ENCODE measurements at regions not wholly inside any gene's neighbourhood (a gene's known extent, or its start where the extent isn't known, plus 50 kb on each side); places are given as distances from the start of the nearest gene placed in this dataset.

- CTCF ChIA-PET, result no interaction called here
- intact Hi-C loops (cut with micrococcal nuclease; ENCODE audit: unreplicated experiment), result no loop called here
- TF ChIP-seq EZH2 (IDR thresholded peaks at IDR 0.05; ENCODE audit: borderline replicate concordance, low read depth, low read length, poor library complexity, severe bottlenecking), result no peak
- TF ChIP-seq, protein P1, sequence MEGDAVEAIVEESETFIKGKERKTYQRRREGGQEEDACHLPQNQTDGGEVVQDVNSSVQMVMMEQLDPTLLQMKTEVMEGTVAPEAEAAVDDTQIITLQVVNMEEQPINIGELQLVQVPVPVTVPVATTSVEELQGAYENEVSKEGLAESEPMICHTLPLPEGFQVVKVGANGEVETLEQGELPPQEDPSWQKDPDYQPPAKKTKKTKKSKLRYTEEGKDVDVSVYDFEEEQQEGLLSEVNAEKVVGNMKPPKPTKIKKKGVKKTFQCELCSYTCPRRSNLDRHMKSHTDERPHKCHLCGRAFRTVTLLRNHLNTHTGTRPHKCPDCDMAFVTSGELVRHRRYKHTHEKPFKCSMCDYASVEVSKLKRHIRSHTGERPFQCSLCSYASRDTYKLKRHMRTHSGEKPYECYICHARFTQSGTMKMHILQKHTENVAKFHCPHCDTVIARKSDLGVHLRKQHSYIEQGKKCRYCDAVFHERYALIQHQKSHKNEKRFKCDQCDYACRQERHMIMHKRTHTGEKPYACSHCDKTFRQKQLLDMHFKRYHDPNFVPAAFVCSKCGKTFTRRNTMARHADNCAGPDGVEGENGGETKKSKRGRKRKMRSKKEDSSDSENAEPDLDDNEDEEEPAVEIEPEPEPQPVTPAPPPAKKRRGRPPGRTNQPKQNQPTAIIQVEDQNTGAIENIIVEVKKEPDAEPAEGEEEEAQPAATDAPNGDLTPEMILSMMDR (conservative IDR thresholded peaks at IDR 0.05; ENCODE audit: low read depth, low read length), result no peak
Observed at GRCh38 chr21:43331111-43331961, 95.6 kb downstream of the SIK1 start.

DNA sequence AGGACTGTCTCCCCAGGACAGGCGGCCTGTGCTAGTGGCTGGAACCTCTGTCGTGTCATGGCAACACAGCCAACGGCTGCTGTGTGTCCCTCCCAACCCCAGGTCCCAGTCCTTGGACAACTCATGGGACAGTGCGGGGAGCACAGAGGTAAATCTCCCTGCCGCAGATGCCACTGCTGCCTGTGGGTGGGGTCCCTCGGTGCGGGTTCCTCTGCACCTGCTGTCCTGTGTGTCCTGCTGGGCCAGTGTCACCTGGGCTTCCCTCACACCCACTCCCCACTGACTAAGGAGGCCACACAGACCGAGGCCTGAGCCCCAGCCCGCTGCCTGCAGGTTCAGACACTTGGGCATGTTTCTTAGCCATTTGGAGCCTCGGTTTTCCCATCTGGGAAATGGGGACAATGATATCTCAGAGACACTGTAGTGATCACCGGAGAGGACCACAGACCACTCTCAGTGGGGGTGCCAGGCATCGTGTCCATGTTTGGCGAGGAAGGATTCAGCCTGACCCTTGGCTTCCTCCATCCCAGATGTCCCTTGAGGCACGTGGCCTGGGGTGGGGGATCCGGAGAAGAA lies 96.5 kb downstream of the SIK1 start:
- no TSS peak for BruUV-seq (replicated peaks)
- no peak overlapping the region for H3K27ac ChIP-seq (ENCODE audit: low read depth, low read length, poor library complexity, severe bottlenecking)
- H3K4me1 ChIP-seq (ENCODE audit: insufficient read depth, low read length, poor library complexity, severe bottlenecking), result no peaks in the 10 kb centered on the region
- intact Hi-C loops (cut with micrococcal nuclease; ENCODE audit: unreplicated experiment), result no loop called here
- CTCF ChIA-PET, result no interaction called here
- TF ChIP-seq, protein P1 (conservative IDR thresholded peaks at IDR 0.05; ENCODE audit: low read depth, low read length), result no peak
- no peak for TF ChIP-seq EZH2 (IDR thresholded peaks at IDR 0.05; ENCODE audit: borderline replicate concordance, low read depth, low read length, poor library complexity, severe bottlenecking)
- no peak overlapping the region for H3K4me3 ChIP-seq (ENCODE audit: low read depth, low read length, poor library complexity, severe bottlenecking)
- no peaks in the 10 kb centered on the region for H3K27me3 ChIP-seq (replicated peaks; ENCODE audit: insufficient read depth, low read depth, low read length, poor library complexity)
- DNase-seq (ENCODE audit: low spot score), result no peak
- no peaks in the 10 kb centered on the region for H3K9me3 ChIP-seq (ENCODE audit: low read depth, low read length, poor library complexity, severe bottlenecking)
- POLR2A ChIA-PET (ENCODE audit: low non-redundant PET), result no interaction called here
- H3K36me3 ChIP-seq (ENCODE audit: insufficient read depth, low read length, poor library complexity, severe bottlenecking), result no peaks in the 10 kb centered on the region

More at GRCh38 chr21:43331111-43331961, 95.6 kb downstream of the SIK1 start:
- no peaks in the 10 kb centered on the region for H3K27me3 ChIP-seq (replicated peaks; ENCODE audit: insufficient read depth, low read depth, low read length, poor library complexity)
- POLR2A ChIA-PET (ENCODE audit: low non-redundant PET), result no interaction called here
- no peaks in the 10 kb centered on the region for H3K4me1 ChIP-seq (ENCODE audit: insufficient read depth, low read length, poor library complexity, severe bottlenecking)
- no peak overlapping the region for H3K27ac ChIP-seq (ENCODE audit: low read depth, low read length, poor library complexity, severe bottlenecking)
- no peak for DNase-seq (ENCODE audit: low spot score)
- no TSS peak for BruUV-seq (replicated peaks)
- H3K36me3 ChIP-seq (ENCODE audit: insufficient read depth, low read length, poor library complexity, severe bottlenecking), result no peaks in the 10 kb centered on the region
- H3K9me3 ChIP-seq (ENCODE audit: low read depth, low read length, poor library complexity, severe bottlenecking), result no peaks in the 10 kb centered on the region
- no peak overlapping the region for H3K4me3 ChIP-seq (ENCODE audit: low read depth, low read length, poor library complexity, severe bottlenecking)

DNA sequence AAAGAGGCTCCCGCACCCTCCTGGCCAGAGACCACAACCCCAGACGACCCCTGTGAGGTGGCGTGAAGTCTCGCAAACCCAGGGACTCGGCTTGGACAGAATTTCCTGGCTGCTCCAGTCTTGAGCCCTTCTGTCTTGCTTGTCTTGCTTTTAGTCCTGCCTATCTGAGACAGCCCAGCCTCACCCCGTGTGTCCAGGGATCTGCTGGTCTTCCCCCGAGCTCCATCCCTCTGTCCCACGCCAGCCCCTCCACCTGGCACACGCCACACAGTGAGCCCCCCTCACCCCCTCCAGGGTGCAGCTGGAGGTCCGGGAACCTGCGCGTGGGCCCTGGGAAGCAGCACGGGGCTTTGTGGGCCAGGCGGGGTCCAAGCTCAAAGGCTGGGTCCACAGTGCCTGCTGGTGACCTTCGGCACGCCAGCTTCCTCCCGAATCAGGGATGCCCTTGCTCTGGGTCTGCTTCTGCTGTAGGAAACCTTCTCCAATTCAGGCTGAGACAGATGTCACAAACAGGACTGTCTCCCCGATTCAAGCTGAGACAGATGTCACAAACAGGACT lies 97.1 kb downstream of the SIK1 start:
- no peak for DNase-seq (ENCODE audit: low spot score)
- ChIA-PET POLR2A (ENCODE audit: low non-redundant PET) (no interaction called here), CTCF (no interaction called here)
- intact Hi-C loops (cut with micrococcal nuclease; ENCODE audit: unreplicated experiment), result no loop called here
- Histone ChIP-seq H3K27me3 (replicated peaks; ENCODE audit: insufficient read depth, low read depth, low read length, poor library complexity) (no peaks in the 10 kb centered on the region), H3K27ac (ENCODE audit: low read depth, low read length, poor library complexity, severe bottlenecking) (no peak overlapping the region), H3K4me1 (ENCODE audit: insufficient read depth, low read length, poor library complexity, severe bottlenecking) (no peaks in the 10 kb centered on the region), H3K4me3 (ENCODE audit: low read depth, low read length, poor library complexity, severe bottlenecking) (no peak overlapping the region), H3K9me3 (ENCODE audit: low read depth, low read length, poor library complexity, severe bottlenecking) (no peaks in the 10 kb centered on the region), H3K36me3 (ENCODE audit: insufficient read depth, low read length, poor library complexity, severe bottlenecking) (no peaks in the 10 kb centered on the region)
- TF ChIP-seq EZH2 (IDR thresholded peaks at IDR 0.05; ENCODE audit: borderline replicate concordance, low read depth, low read length, poor library complexity, severe bottlenecking), result no peak
- TF ChIP-seq, protein P1 (conservative IDR thresholded peaks at IDR 0.05; ENCODE audit: low read depth, low read length), result no peak
- BruUV-seq (replicated peaks), result no TSS peak

Data from A673 (cell line).